ENCODE measurements at regions not wholly inside any gene's neighbourhood (a gene's known extent, or its start where the extent isn't known, plus 50 kb on each side); places are given as distances from the start of the nearest gene placed in this dataset.

DNA sequence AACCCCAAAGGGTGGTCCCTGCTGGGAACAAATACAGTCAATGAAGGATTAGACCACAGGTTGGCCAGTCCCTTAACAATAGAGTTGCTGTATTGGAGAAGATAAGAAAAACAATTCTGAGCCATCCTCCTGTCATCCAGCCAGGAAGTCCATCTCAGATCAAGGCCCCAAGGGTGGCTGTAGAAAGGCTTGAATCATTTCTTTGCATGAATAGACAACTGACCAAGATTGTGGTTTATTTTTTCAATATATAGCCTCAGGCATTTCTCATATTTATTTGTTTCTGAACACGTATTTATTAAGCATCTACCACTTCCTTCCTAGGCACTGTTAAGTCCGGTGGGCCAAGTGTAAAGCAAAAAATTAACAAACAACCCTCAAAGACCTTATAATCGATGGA lies 274.4 kb upstream of the SLC14A2 start:
- H3K27ac Mint-ChIP-seq (ENCODE audit: unreplicated experiment) = no peak overlapping the region
- no peaks in the 10 kb centered on the region for H3K36me3 ChIP-seq (ENCODE audit: control insufficient read depth, insufficient read depth, low read length)
- POLR2A ChIA-PET = no interaction called here
- H3K27me3 Mint-ChIP-seq (ENCODE audit: insufficient read depth, unreplicated experiment) = no peaks in the 10 kb centered on the region
- CTCF ChIA-PET = no interaction called here
- H3K4me1 ChIP-seq = no peaks in the 10 kb centered on the region
- TF ChIP-seq, protein P1, sequence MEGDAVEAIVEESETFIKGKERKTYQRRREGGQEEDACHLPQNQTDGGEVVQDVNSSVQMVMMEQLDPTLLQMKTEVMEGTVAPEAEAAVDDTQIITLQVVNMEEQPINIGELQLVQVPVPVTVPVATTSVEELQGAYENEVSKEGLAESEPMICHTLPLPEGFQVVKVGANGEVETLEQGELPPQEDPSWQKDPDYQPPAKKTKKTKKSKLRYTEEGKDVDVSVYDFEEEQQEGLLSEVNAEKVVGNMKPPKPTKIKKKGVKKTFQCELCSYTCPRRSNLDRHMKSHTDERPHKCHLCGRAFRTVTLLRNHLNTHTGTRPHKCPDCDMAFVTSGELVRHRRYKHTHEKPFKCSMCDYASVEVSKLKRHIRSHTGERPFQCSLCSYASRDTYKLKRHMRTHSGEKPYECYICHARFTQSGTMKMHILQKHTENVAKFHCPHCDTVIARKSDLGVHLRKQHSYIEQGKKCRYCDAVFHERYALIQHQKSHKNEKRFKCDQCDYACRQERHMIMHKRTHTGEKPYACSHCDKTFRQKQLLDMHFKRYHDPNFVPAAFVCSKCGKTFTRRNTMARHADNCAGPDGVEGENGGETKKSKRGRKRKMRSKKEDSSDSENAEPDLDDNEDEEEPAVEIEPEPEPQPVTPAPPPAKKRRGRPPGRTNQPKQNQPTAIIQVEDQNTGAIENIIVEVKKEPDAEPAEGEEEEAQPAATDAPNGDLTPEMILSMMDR (IDR thresholded peaks at IDR 0.05; ENCODE audit: insufficient read depth in 1 of 2, low read depth in 1 of 2, low read length in 1 of 2, severe bottlenecking in 1 of 2, unreplicated experiment in 1 of 2) = no peak
- no peaks in the 10 kb centered on the region for H3K9me3 Mint-ChIP-seq (ENCODE audit: unreplicated experiment)
- H3K9me3 ChIP-seq = no peaks in the 10 kb centered on the region
- BruUV-seq (replicated peaks) = no TSS peak
- H3K36me3 Mint-ChIP-seq (ENCODE audit: insufficient read depth, unreplicated experiment) = no peaks in the 10 kb centered on the region
- no peak overlapping the region for H3K4me3 ChIP-seq (ENCODE audit: low read depth, low read length)
- intact Hi-C loops (cut with micrococcal nuclease; ENCODE audit: unreplicated experiment) = no loop called here
- peaks cover 7% of the 10 kb centered on the region for H3K4me1 Mint-ChIP-seq (ENCODE audit: low read depth, unreplicated experiment)
- H3K27me3 ChIP-seq (replicated peaks; ENCODE audit: control insufficient read depth, insufficient read depth, low read length) = no peaks in the 10 kb centered on the region
- no peak overlapping the region for H3K4me3 Mint-ChIP-seq (ENCODE audit: unreplicated experiment)
- DNase-seq = no peak

DNA sequence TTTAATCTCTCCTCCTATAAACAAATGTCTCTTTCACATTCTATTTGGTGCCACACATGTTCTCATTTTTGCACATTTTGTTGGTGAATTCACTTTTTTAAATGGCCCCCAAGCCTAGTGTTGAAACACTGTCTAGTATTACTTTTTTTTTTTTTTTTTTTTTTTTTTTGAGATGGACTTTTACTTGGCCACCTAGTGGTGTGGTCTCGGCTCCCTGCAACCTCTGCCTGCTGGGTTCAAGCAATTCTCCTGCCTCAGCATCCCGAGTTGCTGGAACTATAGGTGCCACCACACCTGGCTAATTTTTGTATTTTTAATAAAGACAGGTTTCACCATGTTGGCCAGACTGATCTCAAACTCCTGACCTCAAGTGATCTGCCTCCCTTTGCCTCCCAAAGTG lies 273.8 kb upstream of the SLC14A2 start:
- H3K4me3 ChIP-seq (ENCODE audit: low read depth, low read length) = no peak overlapping the region
- DNase-seq = no peak
- POLR2A ChIA-PET = no interaction called here
- H3K27me3 ChIP-seq (replicated peaks; ENCODE audit: control insufficient read depth, insufficient read depth, low read length) = no peaks in the 10 kb centered on the region
- H3K27me3 Mint-ChIP-seq (ENCODE audit: insufficient read depth, unreplicated experiment) = no peaks in the 10 kb centered on the region
- H3K9me3 ChIP-seq = no peaks in the 10 kb centered on the region
- H3K4me1 Mint-ChIP-seq (ENCODE audit: low read depth, unreplicated experiment) = peaks cover 7% of the 10 kb centered on the region
- no TSS peak for BruUV-seq (replicated peaks)
- no peaks in the 10 kb centered on the region for H3K36me3 Mint-ChIP-seq (ENCODE audit: insufficient read depth, unreplicated experiment)
- no peaks in the 10 kb centered on the region for H3K36me3 ChIP-seq (ENCODE audit: control insufficient read depth, insufficient read depth, low read length)
- CTCF ChIA-PET = no interaction called here
- no peaks in the 10 kb centered on the region for H3K9me3 Mint-ChIP-seq (ENCODE audit: unreplicated experiment)
- H3K4me3 Mint-ChIP-seq (ENCODE audit: unreplicated experiment) = no peak overlapping the region
- intact Hi-C loops (cut with micrococcal nuclease; ENCODE audit: unreplicated experiment) = no loop called here
- no peaks in the 10 kb centered on the region for H3K4me1 ChIP-seq
- H3K27ac Mint-ChIP-seq (ENCODE audit: unreplicated experiment) = no peak overlapping the region
- TF ChIP-seq, protein P1 (IDR thresholded peaks at IDR 0.05; ENCODE audit: insufficient read depth in 1 of 2, low read depth in 1 of 2, low read length in 1 of 2, severe bottlenecking in 1 of 2, unreplicated experiment in 1 of 2) = no peak

DNA sequence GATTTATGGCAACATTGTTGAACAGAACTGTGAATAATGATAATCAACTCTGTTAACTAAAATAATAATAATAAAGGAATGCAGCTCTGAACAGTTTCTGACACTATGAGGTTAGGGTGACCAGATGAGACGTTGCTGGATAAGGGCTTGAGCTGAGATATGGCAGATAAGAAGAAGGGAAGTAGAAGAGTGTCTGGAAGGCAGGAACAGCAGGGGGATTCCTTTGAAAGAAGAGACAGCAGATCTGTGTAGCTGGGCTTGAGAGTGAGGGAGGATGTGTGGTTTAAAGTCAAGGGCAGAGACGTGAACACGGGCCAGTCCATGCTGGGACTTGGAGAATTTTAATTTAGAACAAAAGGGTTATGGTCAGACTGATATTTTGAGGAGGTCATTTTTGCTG lies 273.1 kb upstream of the SLC14A2 start:
- Mint-ChIP-seq H3K27me3 (ENCODE audit: insufficient read depth, unreplicated experiment) (no peaks in the 10 kb centered on the region), H3K4me1 (ENCODE audit: low read depth, unreplicated experiment) (peaks cover 7% of the 10 kb centered on the region), H3K9me3 (ENCODE audit: unreplicated experiment) (no peaks in the 10 kb centered on the region), H3K27ac (ENCODE audit: unreplicated experiment) (no peak overlapping the region), H3K4me3 (ENCODE audit: unreplicated experiment) (no peak overlapping the region), H3K36me3 (ENCODE audit: insufficient read depth, unreplicated experiment) (no peaks in the 10 kb centered on the region)
- ChIA-PET CTCF (no interaction called here), POLR2A (no interaction called here)
- no peak for DNase-seq
- Histone ChIP-seq H3K4me3 (ENCODE audit: low read depth, low read length) (no peak overlapping the region), H3K27me3 (replicated peaks; ENCODE audit: control insufficient read depth, insufficient read depth, low read length) (no peaks in the 10 kb centered on the region), H3K9me3 (no peaks in the 10 kb centered on the region), H3K4me1 (no peaks in the 10 kb centered on the region), H3K36me3 (ENCODE audit: control insufficient read depth, insufficient read depth, low read length) (no peaks in the 10 kb centered on the region)
- no TSS peak for BruUV-seq (replicated peaks)
- intact Hi-C loops (cut with micrococcal nuclease; ENCODE audit: unreplicated experiment) = no loop called here
- TF ChIP-seq, protein P1 (IDR thresholded peaks at IDR 0.05; ENCODE audit: insufficient read depth in 1 of 2, low read depth in 1 of 2, low read length in 1 of 2, severe bottlenecking in 1 of 2, unreplicated experiment in 1 of 2) = no peak

Measured in Caco-2 (cell line).